Lower leg skin (tissue), 4 donors: ENCODE measurements at regions not wholly inside any gene's neighbourhood (a gene's known extent, or its start where the extent isn't known, plus 50 kb on each side); places are given as distances from the start of the nearest gene placed in this dataset.
"Not testable (repeated sequence)": the region's sequence is repeated elsewhere in the genome, so short reads cannot be mapped to it uniquely, and the experiment has no call there.

ENCODE experiments used
- DNase-seq, 2 donors: peaks; one replicate each; pipeline ENCODE4 v3.0.0-alpha.2; 2019; ENCODE audit warnings: low spot score in 2 of 2
- H3K4me3 ChIP-seq: fragments of 200-600 bp; sonication (generic); 2 replicates; pipeline ENCODE4 v1.5.1; 2017; ENCODE audit warnings: mild to moderate bottlenecking, low read depth; ENCODE audit not compliant: poor library complexity, severe bottlenecking
- CTCF ChIP-seq, 3 donors: fragments of 450-650 bp; IDR thresholded peaks; one replicate each; pipeline ENCODE4 v1.5.1; 2016; ENCODE audit warnings: antibody characterized with exemption in 3 of 3, mild to moderate bottlenecking in 3 of 3, moderate library complexity in 2 of 3
- POLR2A ChIP-seq, 2 donors: fragments of 450-650 bp; IDR thresholded peaks; one replicate each; pipeline ENCODE4 v1.6.1; 2016 to 2017; ENCODE audit warnings: antibody characterized with exemption in 2 of 2, mild to moderate bottlenecking in 1 of 2, moderate library complexity in 1 of 2
- WGBS, 2 donors: methylation state at CpG; one replicate each; pipeline ENCODE4 v1.1.5; 2018; 5-methylcytosine and 5-hydroxymethylcytosine counted together
- intact Hi-C: fragments of 100-400 bp; cut with DNase I; formaldehyde crosslinking; loops from one replicate; pipeline ENCODE4 v1.15.0; 2023; ENCODE audit warnings: low total_unique reads

- TF ChIP-seq POLR2A (IDR thresholded peaks at IDR 0.05), result no peak
- TF ChIP-seq CTCF (IDR thresholded peaks at IDR 0.05), result no peak
- no peak for DNase-seq
- WGBS, 2 donors, result 67 to 76% methylated on average over 3 of the region's 3 CpGs
- no peak overlapping the region for H3K4me3 ChIP-seq
- intact Hi-C loops, result no loop called here
These were observed 548.1 kb upstream of the HS3ST1 start for GRCh38 chr4:11976726-11977263.

- intact Hi-C loops, result no loop called here
- H3K4me3 ChIP-seq, result no peak overlapping the region
- no peak for DNase-seq
- TF ChIP-seq POLR2A (IDR thresholded peaks at IDR 0.05) (no peak), CTCF (IDR thresholded peaks at IDR 0.05) (no peak)
- 59 to 80% methylated on average over 2 of the region's 2 CpGs for WGBS, 2 donors
These were observed 544.6 kb upstream of the HS3ST1 start for GRCh38 chr4:11973270-11973669.

- intact Hi-C loops, result no loop called here
- no peak overlapping the region for H3K4me3 ChIP-seq
- no peak for TF ChIP-seq POLR2A (IDR thresholded peaks at IDR 0.05)
- no peak for TF ChIP-seq CTCF (IDR thresholded peaks at IDR 0.05)
- no peak for DNase-seq
These were observed 542.1 kb upstream of the HS3ST1 start for GRCh38 chr4:11970754-11971153.

GRCh38 chr4:11966782-11967181 lies 538.1 kb upstream of the HS3ST1 start:
- TF ChIP-seq CTCF (IDR thresholded peaks at IDR 0.05) (no peak), POLR2A (IDR thresholded peaks at IDR 0.05) (no peak)
- 51 to 74% methylated on average over 4 of the region's 4 CpGs for WGBS, 2 donors
- DNase-seq, result no peak
- intact Hi-C loops, result no loop called here
- H3K4me3 ChIP-seq, result no peak overlapping the region

- 59 to 62% methylated on average over 2 of the region's 2 CpGs for WGBS, 2 donors
- no peak overlapping the region for H3K4me3 ChIP-seq
- intact Hi-C loops, result no loop called here
- TF ChIP-seq POLR2A (IDR thresholded peaks at IDR 0.05) (no peak), CTCF (IDR thresholded peaks at IDR 0.05) (no peak)
- DNase-seq, result no peak
These were observed 525.4 kb upstream of the HS3ST1 start for GRCh38 chr4:11954093-11954492.

- DNase-seq, result no peak
- H3K4me3 ChIP-seq, result no peak overlapping the region
- TF ChIP-seq POLR2A (IDR thresholded peaks at IDR 0.05) (no peak), CTCF (IDR thresholded peaks at IDR 0.05) (no peak)
- 84 to 88% methylated on average over 3 of the region's 3 CpGs for WGBS, 2 donors
- intact Hi-C loops, result no loop called here
These were observed 520.7 kb upstream of the HS3ST1 start for GRCh38 chr4:11949355-11949754.

GRCh38 chr4:11947629-11948028 lies 518.9 kb upstream of the HS3ST1 start:
- DNase-seq, H3K4me3 ChIP-seq, intact Hi-C loops: not testable (repeated sequence)
- 33 to 56% methylated on average over 1 of the region's 1 CpG for WGBS, 2 donors
